ENCODE measurements at regions not wholly inside any gene's neighbourhood (a gene's known extent, or its start where the extent isn't known, plus 50 kb on each side); places are given as distances from the start of the nearest gene placed in this dataset.

DNA sequence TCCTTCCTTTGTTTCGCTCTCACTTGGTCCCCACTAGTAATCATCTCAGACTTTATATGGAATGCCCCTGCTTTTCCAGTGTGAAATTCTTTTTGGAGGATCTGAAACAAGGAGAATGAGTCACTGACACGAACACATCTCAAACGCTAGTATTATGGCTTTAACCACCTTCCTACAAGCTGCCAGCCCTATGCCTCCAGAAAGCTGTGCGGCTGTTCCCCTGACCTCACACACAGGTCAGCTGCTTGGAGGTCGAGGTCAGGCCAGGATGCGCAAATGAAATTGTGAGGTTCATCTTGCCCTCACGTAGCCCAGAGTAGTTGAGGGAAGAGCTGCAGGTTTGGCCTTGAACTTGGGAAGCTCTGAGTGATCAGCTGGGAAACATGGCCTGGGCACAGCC is 449.8 kb downstream of the FGF9 start:
- TF ChIP-seq, protein P1, sequence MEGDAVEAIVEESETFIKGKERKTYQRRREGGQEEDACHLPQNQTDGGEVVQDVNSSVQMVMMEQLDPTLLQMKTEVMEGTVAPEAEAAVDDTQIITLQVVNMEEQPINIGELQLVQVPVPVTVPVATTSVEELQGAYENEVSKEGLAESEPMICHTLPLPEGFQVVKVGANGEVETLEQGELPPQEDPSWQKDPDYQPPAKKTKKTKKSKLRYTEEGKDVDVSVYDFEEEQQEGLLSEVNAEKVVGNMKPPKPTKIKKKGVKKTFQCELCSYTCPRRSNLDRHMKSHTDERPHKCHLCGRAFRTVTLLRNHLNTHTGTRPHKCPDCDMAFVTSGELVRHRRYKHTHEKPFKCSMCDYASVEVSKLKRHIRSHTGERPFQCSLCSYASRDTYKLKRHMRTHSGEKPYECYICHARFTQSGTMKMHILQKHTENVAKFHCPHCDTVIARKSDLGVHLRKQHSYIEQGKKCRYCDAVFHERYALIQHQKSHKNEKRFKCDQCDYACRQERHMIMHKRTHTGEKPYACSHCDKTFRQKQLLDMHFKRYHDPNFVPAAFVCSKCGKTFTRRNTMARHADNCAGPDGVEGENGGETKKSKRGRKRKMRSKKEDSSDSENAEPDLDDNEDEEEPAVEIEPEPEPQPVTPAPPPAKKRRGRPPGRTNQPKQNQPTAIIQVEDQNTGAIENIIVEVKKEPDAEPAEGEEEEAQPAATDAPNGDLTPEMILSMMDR (IDR thresholded peaks at IDR 0.05), result no peak
- no peak for TF ChIP-seq EZH2 (IDR thresholded peaks at IDR 0.05; ENCODE audit: borderline replicate concordance, insufficient read depth, low read depth, low read length, poor library complexity, severe bottlenecking)

Data from B cell (primary cell).